GM12891 (cell line): ENCODE measurements at regions not wholly inside any gene's neighbourhood (a gene's known extent, or its start where the extent isn't known, plus 50 kb on each side); places are given as distances from the start of the nearest gene placed in this dataset.

Experiments
- POLR2A ChIP-seq: IDR thresholded peaks from 2 replicates; pipeline ENCODE4 v1.6.1; 2011; ENCODE audit warnings: low read depth, low read length, control low read depth
- POLR2AphosphoS5 ChIP-seq: IDR thresholded peaks from 2 replicates; pipeline ENCODE4 v1.6.1; 2011; ENCODE audit warnings: low read depth, low read length, control low read depth
- TAF1 ChIP-seq: IDR thresholded peaks from 2 replicates; pipeline ENCODE4 v1.6.1; 2011; ENCODE audit warnings: low read depth, low read length, control low read depth

DNA sequence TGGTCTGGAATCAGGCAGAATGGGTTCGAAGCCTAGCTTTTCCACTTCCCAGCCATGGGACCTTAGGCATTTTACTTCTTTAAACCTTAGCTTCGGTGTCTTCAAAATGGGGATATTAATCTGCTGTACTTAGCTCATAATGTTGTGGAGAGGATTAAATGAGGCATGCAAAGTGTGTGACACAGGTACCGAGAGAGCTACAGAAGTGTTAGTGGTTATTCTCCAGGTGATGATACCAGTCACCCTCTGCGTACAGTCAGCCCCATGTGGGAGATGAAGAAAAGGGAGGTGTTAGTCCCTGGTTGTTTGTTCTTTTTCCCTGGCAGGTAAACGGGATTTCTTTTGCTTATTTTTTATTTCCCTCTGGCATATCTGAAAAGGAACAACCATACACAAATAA, 212.1 kb downstream of the PHLDA1 start:
- TF ChIP-seq POLR2A (no peak), POLR2AphosphoS5 (no peak), TAF1 (no peak)
